ENCODE measurements at regions not wholly inside any gene's neighbourhood (a gene's known extent, or its start where the extent isn't known, plus 50 kb on each side); places are given as distances from the start of the nearest gene placed in this dataset.

DNA sequence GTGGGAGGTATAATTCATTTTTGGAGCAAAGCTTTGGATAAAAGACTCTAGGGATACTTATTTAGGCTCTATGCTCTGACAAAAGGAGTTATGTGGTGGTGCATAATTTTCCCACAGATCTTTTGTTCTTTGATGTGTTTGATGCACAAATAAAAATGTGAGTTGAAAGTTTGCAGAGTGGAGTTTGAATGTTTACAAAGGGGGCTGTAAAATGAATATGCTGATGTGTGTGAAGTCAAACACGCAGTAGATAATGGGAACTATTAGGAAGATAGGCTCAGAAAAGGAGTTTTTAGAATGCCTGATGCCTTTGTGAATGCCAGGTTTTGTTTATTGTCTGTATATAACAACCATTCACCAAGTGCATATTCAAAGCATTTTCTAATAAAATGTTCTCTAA lies 545.0 kb upstream of the EPHA7 start:
- TF ChIP-seq CTCF (IDR thresholded peaks at IDR 0.05) (no peak), POLR2A (IDR thresholded peaks at IDR 0.05) (no peak)

All from adrenal gland (tissue), 5 donors.